ENCODE measurements at regions not wholly inside any gene's neighbourhood (a gene's known extent, or its start where the extent isn't known, plus 50 kb on each side); places are given as distances from the start of the nearest gene placed in this dataset.

- TF ChIP-seq ZIK1 (CRISPR knock-in tag; IDR thresholded peaks at IDR 0.05; ENCODE audit: borderline replicate concordance, low read depth) (no peak), ZNF333 (CRISPR knock-in tag; IDR thresholded peaks at IDR 0.05; ENCODE audit: borderline replicate concordance) (no peak), KDM6A (CRISPR knock-in tag; IDR thresholded peaks at IDR 0.05; ENCODE audit: low read depth) (no peak), ZNF570 (CRISPR knock-in tag; IDR thresholded peaks at IDR 0.05; ENCODE audit: borderline replicate concordance) (no peak), STAG1 (CRISPR knock-in tag; IDR thresholded peaks at IDR 0.05) (peak; percentile 90), ZNF580 (CRISPR knock-in tag; IDR thresholded peaks at IDR 0.05; ENCODE audit: borderline replicate concordance, low read depth) (no peak), ZNF574 (CRISPR knock-in tag; IDR thresholded peaks at IDR 0.05) (0 out of 2 replicates have a peak, but pooled peaks have one; percentile 20), ZNF33B (CRISPR knock-in tag; IDR thresholded peaks at IDR 0.05) (no peak), FOSL2 (CRISPR knock-in tag; IDR thresholded peaks at IDR 0.05) (no peak), SIX1 (CRISPR knock-in tag; IDR thresholded peaks at IDR 0.05; ENCODE audit: borderline replicate concordance) (no peak), PHF8 (CRISPR knock-in tag; IDR thresholded peaks at IDR 0.05) (no peak), ZBTB7A (CRISPR knock-in tag; IDR thresholded peaks at IDR 0.05) (no peak), YEATS4 (CRISPR knock-in tag; IDR thresholded peaks at IDR 0.05; ENCODE audit: borderline replicate concordance) (no peak), ZFP91 (CRISPR knock-in tag; IDR thresholded peaks at IDR 0.05; ENCODE audit: borderline replicate concordance) (no peak), HCFC1 (IDR thresholded peaks at IDR 0.05; ENCODE audit: low read depth, low read length) (no peak), SYNCRIP (IDR thresholded peaks at IDR 0.05; ENCODE audit: insufficient read depth, low read depth, low read length) (no peak)
- TF ChIP-seq, protein P1, sequence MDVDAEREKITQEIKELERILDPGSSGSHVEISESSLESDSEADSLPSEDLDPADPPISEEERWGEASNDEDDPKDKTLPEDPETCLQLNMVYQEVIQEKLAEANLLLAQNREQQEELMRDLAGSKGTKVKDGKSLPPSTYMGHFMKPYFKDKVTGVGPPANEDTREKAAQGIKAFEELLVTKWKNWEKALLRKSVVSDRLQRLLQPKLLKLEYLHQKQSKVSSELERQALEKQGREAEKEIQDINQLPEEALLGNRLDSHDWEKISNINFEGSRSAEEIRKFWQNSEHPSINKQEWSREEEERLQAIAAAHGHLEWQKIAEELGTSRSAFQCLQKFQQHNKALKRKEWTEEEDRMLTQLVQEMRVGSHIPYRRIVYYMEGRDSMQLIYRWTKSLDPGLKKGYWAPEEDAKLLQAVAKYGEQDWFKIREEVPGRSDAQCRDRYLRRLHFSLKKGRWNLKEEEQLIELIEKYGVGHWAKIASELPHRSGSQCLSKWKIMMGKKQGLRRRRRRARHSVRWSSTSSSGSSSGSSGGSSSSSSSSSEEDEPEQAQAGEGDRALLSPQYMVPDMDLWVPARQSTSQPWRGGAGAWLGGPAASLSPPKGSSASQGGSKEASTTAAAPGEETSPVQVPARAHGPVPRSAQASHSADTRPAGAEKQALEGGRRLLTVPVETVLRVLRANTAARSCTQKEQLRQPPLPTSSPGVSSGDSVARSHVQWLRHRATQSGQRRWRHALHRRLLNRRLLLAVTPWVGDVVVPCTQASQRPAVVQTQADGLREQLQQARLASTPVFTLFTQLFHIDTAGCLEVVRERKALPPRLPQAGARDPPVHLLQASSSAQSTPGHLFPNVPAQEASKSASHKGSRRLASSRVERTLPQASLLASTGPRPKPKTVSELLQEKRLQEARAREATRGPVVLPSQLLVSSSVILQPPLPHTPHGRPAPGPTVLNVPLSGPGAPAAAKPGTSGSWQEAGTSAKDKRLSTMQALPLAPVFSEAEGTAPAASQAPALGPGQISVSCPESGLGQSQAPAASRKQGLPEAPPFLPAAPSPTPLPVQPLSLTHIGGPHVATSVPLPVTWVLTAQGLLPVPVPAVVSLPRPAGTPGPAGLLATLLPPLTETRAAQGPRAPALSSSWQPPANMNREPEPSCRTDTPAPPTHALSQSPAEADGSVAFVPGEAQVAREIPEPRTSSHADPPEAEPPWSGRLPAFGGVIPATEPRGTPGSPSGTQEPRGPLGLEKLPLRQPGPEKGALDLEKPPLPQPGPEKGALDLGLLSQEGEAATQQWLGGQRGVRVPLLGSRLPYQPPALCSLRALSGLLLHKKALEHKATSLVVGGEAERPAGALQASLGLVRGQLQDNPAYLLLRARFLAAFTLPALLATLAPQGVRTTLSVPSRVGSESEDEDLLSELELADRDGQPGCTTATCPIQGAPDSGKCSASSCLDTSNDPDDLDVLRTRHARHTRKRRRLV (CRISPR knock-in tag; IDR thresholded peaks at IDR 0.05) = no peak
Observed at GRCh38 chr16:48054881-48055601, 100.8 kb downstream of the ABCC12 start (continued).
